ENCODE measurements at regions not wholly inside any gene's neighbourhood (a gene's known extent, or its start where the extent isn't known, plus 50 kb on each side); places are given as distances from the start of the nearest gene placed in this dataset.

GRCh38 chr21:43347461-43348169, 79.3 kb downstream of the SIK1 start (continued):
- no peak for TF ChIP-seq POLR2A (IDR thresholded peaks at IDR 0.05; ENCODE audit: low read length)

GRCh38 chr21:43346551-43346950, 80.4 kb downstream of the SIK1 start:
- peak overlapping the region; percentile 100 for H3K27ac ChIP-seq
- no CpG with 5 or more reads among the region's 13 CpGs for WGBS (ENCODE audit: missing lambda C conversion rate)
- ATAC-seq, result no peak

GRCh38 chr21:43345746-43346409, 81.1 kb downstream of the SIK1 start:
- Histone ChIP-seq H3K9me3 (no peaks in the 10 kb centered on the region), H3K27ac (peak overlapping the region; percentile 100), H3K4me1 (peaks cover 53% of the 10 kb centered on the region), H3K4me2 (peak overlapping the region; percentile 6; the same call in 2 of the 3 replicates), H3K4me3 (no peak overlapping the region)
- no peak for ATAC-seq
- DNase-seq (ENCODE audit: low read depth in 1 of 2, low spot score in 1 of 2), result peak in 1 of 2 experiments; percentile 60
- 90% methylated on average over 27 of the region's 29 CpGs for WGBS (ENCODE audit: missing lambda C conversion rate)
- CTCF ChIA-PET, result no interaction called here
- POLR2A ChIA-PET, result no interaction called here
- no peak for FAIRE-seq
- no peak for TF ChIP-seq FOSL2 (IDR thresholded peaks at IDR 0.05)
- TF ChIP-seq FOSL2 (CRISPR knock-in tag; IDR thresholded peaks at IDR 0.05), result peak; percentile 58
- TF ChIP-seq RAD21 (conservative IDR thresholded peaks at IDR 0.05 in 1 of 2, IDR thresholded peaks at IDR 0.05 in 1 of 2), result no peak
- peak; percentile 70 for TF ChIP-seq USF2 (IDR thresholded peaks at IDR 0.05)

More at GRCh38 chr21:43346551-43346950, 80.4 kb downstream of the SIK1 start:
- DNase-seq (ENCODE audit: low read depth in 1 of 2, low spot score in 1 of 2), result no peak
- Histone ChIP-seq H3K4me3 (no peak overlapping the region), H3K9me3 (no peaks in the 10 kb centered on the region), H3K4me1 (peaks cover 46% of the 10 kb centered on the region), H3K4me2 (no peak overlapping the region)
- ChIA-PET POLR2A (no interaction called here), CTCF (no interaction called here)
- TF ChIP-seq CHD4 (IDR thresholded peaks at IDR 0.05; ENCODE audit: borderline replicate concordance) (no peak), KDM5A (IDR thresholded peaks at IDR 0.05) (no peak), FOSL2 (IDR thresholded peaks at IDR 0.05) (no peak), FOSL2 (CRISPR knock-in tag; IDR thresholded peaks at IDR 0.05) (no peak), CEBPB (IDR thresholded peaks at IDR 0.05) (no peak), FOSB (CRISPR knock-in tag; IDR thresholded peaks at IDR 0.05) (no peak), JUNB (IDR thresholded peaks at IDR 0.05) (no peak), RCOR1 (IDR thresholded peaks at IDR 0.05; ENCODE audit: low read depth, low read length) (no peak), NFE2L2 (conservative IDR thresholded peaks at IDR 0.05; ENCODE audit: low read length) (no peak), HOXB5 (CRISPR knock-in tag; IDR thresholded peaks at IDR 0.05) (no peak), RFX5 (IDR thresholded peaks at IDR 0.05) (no peak), BCL3 (IDR thresholded peaks at IDR 0.05) (no peak)
- FAIRE-seq, result no peak

GRCh38 chr21:43345046-43345745, 81.7 kb downstream of the SIK1 start:
- WGBS (ENCODE audit: missing lambda C conversion rate), result 96% methylated on average over 13 of the region's 31 CpGs
- Histone ChIP-seq H3K27ac (peak overlapping the region; percentile 100), H3K4me2 (peak overlapping the region; percentile 72), H3K4me3 (no peak overlapping the region), H3K4me1 (peaks cover 59% of the 10 kb centered on the region), H3K9me3 (no peaks in the 10 kb centered on the region)
- FAIRE-seq, result no peak
- DNase-seq (ENCODE audit: low read depth in 1 of 2, low spot score in 1 of 2), result no peak
- TF ChIP-seq HEYL (CRISPR knock-in tag; IDR thresholded peaks at IDR 0.05) (0 out of 2 replicates have a peak, but pooled peaks have one; percentile 13), HMGXB4 (CRISPR knock-in tag; IDR thresholded peaks at IDR 0.05; ENCODE audit: borderline replicate concordance) (no peak)
- no peak for ATAC-seq
- ChIA-PET POLR2A (no interaction called here), CTCF (no interaction called here)
